ENCODE measurements at regions not wholly inside any gene's neighbourhood (a gene's known extent, or its start where the extent isn't known, plus 50 kb on each side); places are given as distances from the start of the nearest gene placed in this dataset.

GRCh38 chr6:114783083-114783482 is 440.3 kb upstream of the HS3ST5 start:
- no peaks in the 10 kb centered on the region for H3K36me3 Mint-ChIP-seq (ENCODE audit: insufficient read depth, unreplicated experiment)
- no peak overlapping the region for H3K27ac Mint-ChIP-seq (ENCODE audit: unreplicated experiment)
- no peak overlapping the region for H3K4me3 Mint-ChIP-seq (ENCODE audit: low read depth, unreplicated experiment)
- intact Hi-C loops (cut with micrococcal nuclease; ENCODE audit: unreplicated experiment) = no loop called here
- BruUV-seq (replicated peaks) = no TSS peak
- CTCF ChIA-PET = no interaction called here
- DNase-seq = no peak
- H3K27me3 Mint-ChIP-seq (ENCODE audit: unreplicated experiment) = no peaks in the 10 kb centered on the region
- H3K4me1 Mint-ChIP-seq (ENCODE audit: low read depth, unreplicated experiment) = no peaks in the 10 kb centered on the region
- TF ChIP-seq CTCF (IDR thresholded peaks at IDR 0.05; ENCODE audit: unreplicated experiment) = no peak
- H3K9me3 Mint-ChIP-seq (ENCODE audit: low read depth, unreplicated experiment) = peaks cover 3% of the 10 kb centered on the region

GRCh38 chr6:114764866-114765265 is 422.0 kb upstream of the HS3ST5 start:
- intact Hi-C loops (cut with micrococcal nuclease; ENCODE audit: unreplicated experiment) = no loop called here
- no TSS peak for BruUV-seq (replicated peaks)
- Mint-ChIP-seq H3K27me3 (ENCODE audit: unreplicated experiment) (no peaks in the 10 kb centered on the region), H3K27ac (ENCODE audit: unreplicated experiment) (no peak overlapping the region), H3K4me3 (ENCODE audit: low read depth, unreplicated experiment) (no peak overlapping the region), H3K36me3 (ENCODE audit: insufficient read depth, unreplicated experiment) (no peaks in the 10 kb centered on the region), H3K4me1 (ENCODE audit: low read depth, unreplicated experiment) (no peaks in the 10 kb centered on the region), H3K9me3 (ENCODE audit: low read depth, unreplicated experiment) (no peaks in the 10 kb centered on the region)
- DNase-seq = no peak
- CTCF ChIA-PET = no interaction called here
- no peak for TF ChIP-seq CTCF (IDR thresholded peaks at IDR 0.05; ENCODE audit: unreplicated experiment)

- Mint-ChIP-seq H3K4me1 (ENCODE audit: low read depth, unreplicated experiment) (peaks cover 11% of the 10 kb centered on the region), H3K36me3 (ENCODE audit: insufficient read depth, unreplicated experiment) (no peaks in the 10 kb centered on the region), H3K9me3 (ENCODE audit: low read depth, unreplicated experiment) (peaks cover 3% of the 10 kb centered on the region), H3K27me3 (ENCODE audit: unreplicated experiment) (no peaks in the 10 kb centered on the region), H3K4me3 (ENCODE audit: low read depth, unreplicated experiment) (no peak overlapping the region), H3K27ac (ENCODE audit: unreplicated experiment) (no peak overlapping the region)
- DNase-seq = no peak
- intact Hi-C loops (cut with micrococcal nuclease; ENCODE audit: unreplicated experiment) = no loop called here
- CTCF ChIA-PET = interaction anchor here (0.7 kb wide), 1 partner anchor 695 kb away, joined by 4 read pairs; no protein-coding TSS in a partner anchor
- TF ChIP-seq CTCF (IDR thresholded peaks at IDR 0.05; ENCODE audit: unreplicated experiment) = no peak
- BruUV-seq (replicated peaks) = no TSS peak
These were observed 419.3 kb upstream of the HS3ST5 start for GRCh38 chr6:114762145-114762544.

- CTCF ChIA-PET = no interaction called here
- peak; percentile 72 for TF ChIP-seq CTCF (IDR thresholded peaks at IDR 0.05; ENCODE audit: unreplicated experiment)
- peak; percentile 76 for DNase-seq
- H3K4me3 Mint-ChIP-seq (ENCODE audit: low read depth, unreplicated experiment) = no peak overlapping the region
- intact Hi-C loops (cut with micrococcal nuclease; ENCODE audit: unreplicated experiment) = loop anchor here (2.0 to 5.0 kb wide), 2 partner anchors 406 to 1149 kb away; partner anchors contain the start of gene HS3ST5
- H3K27me3 Mint-ChIP-seq (ENCODE audit: unreplicated experiment) = no peaks in the 10 kb centered on the region
- H3K27ac Mint-ChIP-seq (ENCODE audit: unreplicated experiment) = no peak overlapping the region
- H3K36me3 Mint-ChIP-seq (ENCODE audit: insufficient read depth, unreplicated experiment) = no peaks in the 10 kb centered on the region
- BruUV-seq (replicated peaks) = no TSS peak
- no peaks in the 10 kb centered on the region for H3K9me3 Mint-ChIP-seq (ENCODE audit: low read depth, unreplicated experiment)
- H3K4me1 Mint-ChIP-seq (ENCODE audit: low read depth, unreplicated experiment) = no peaks in the 10 kb centered on the region
These were observed 405.3 kb upstream of the HS3ST5 start for GRCh38 chr6:114747995-114748625.

Data from Calu3 (cell line).